ENCODE measurements at regions not wholly inside any gene's neighbourhood (a gene's known extent, or its start where the extent isn't known, plus 50 kb on each side); places are given as distances from the start of the nearest gene placed in this dataset.

- Histone ChIP-seq H3K9me3 (ENCODE audit: control insufficient read depth, insufficient read depth, low read length) (no peaks in the 10 kb centered on the region), H3K27me3 (ENCODE audit: control insufficient read depth, insufficient read depth, low read length) (no peaks in the 10 kb centered on the region), H3K4me3 (ENCODE audit: low read length) (no peak overlapping the region), H3K27ac (ENCODE audit: low read length) (no peak overlapping the region), H3K36me3 (ENCODE audit: control insufficient read depth, insufficient read depth, low read length) (no peaks in the 10 kb centered on the region), H3K4me1 (ENCODE audit: control insufficient read depth, insufficient read depth, low read length) (no peaks in the 10 kb centered on the region)
- DNase-seq (ENCODE audit: low read depth, low spot score) = no peak
- WGBS (ENCODE audit: insufficient coverage, insufficient read length) = no CpG with 5 or more reads among the region's 3 CpGs
Measured at GRCh38 chr5:8136271-8136670, 267.3 kb downstream of the MTRR start.

- H3K27ac ChIP-seq (ENCODE audit: low read length) = no peak overlapping the region
- no peaks in the 10 kb centered on the region for H3K4me1 ChIP-seq (ENCODE audit: control insufficient read depth, insufficient read depth, low read length)
- no CpG with 5 or more reads among the region's 2 CpGs for WGBS (ENCODE audit: insufficient coverage, insufficient read length)
- no peaks in the 10 kb centered on the region for H3K36me3 ChIP-seq (ENCODE audit: control insufficient read depth, insufficient read depth, low read length)
- no peak for DNase-seq (ENCODE audit: low read depth, low spot score)
- H3K4me3 ChIP-seq (ENCODE audit: low read length) = no peak overlapping the region
- H3K27me3 ChIP-seq (ENCODE audit: control insufficient read depth, insufficient read depth, low read length) = no peaks in the 10 kb centered on the region
- H3K9me3 ChIP-seq (ENCODE audit: control insufficient read depth, insufficient read depth, low read length) = no peaks in the 10 kb centered on the region
Measured at GRCh38 chr5:8137941-8138550, 269.1 kb downstream of the MTRR start.

- Histone ChIP-seq H3K4me1 (ENCODE audit: control insufficient read depth, insufficient read depth, low read length) (no peaks in the 10 kb centered on the region), H3K9me3 (ENCODE audit: control insufficient read depth, insufficient read depth, low read length) (no peaks in the 10 kb centered on the region), H3K27ac (ENCODE audit: low read length) (no peak overlapping the region), H3K27me3 (ENCODE audit: control insufficient read depth, insufficient read depth, low read length) (no peaks in the 10 kb centered on the region), H3K4me3 (ENCODE audit: low read length) (no peak overlapping the region), H3K36me3 (ENCODE audit: control insufficient read depth, insufficient read depth, low read length) (no peaks in the 10 kb centered on the region)
- DNase-seq (ENCODE audit: low read depth, low spot score) = no peak
- no CpG with 5 or more reads among the region's 5 CpGs for WGBS (ENCODE audit: insufficient coverage, insufficient read length)
Measured at GRCh38 chr5:8138884-8139283, 269.9 kb downstream of the MTRR start.

- Histone ChIP-seq H3K27ac (ENCODE audit: low read length) (no peak overlapping the region), H3K4me1 (ENCODE audit: control insufficient read depth, insufficient read depth, low read length) (no peaks in the 10 kb centered on the region), H3K27me3 (ENCODE audit: control insufficient read depth, insufficient read depth, low read length) (no peaks in the 10 kb centered on the region), H3K36me3 (ENCODE audit: control insufficient read depth, insufficient read depth, low read length) (no peaks in the 10 kb centered on the region), H3K9me3 (ENCODE audit: control insufficient read depth, insufficient read depth, low read length) (no peaks in the 10 kb centered on the region), H3K4me3 (ENCODE audit: low read length) (no peak overlapping the region)
- no CpG with 5 or more reads among the region's 1 CpG for WGBS (ENCODE audit: insufficient coverage, insufficient read length)
- no peak for DNase-seq (ENCODE audit: low read depth, low spot score)
Measured at GRCh38 chr5:8150791-8151190, 281.8 kb downstream of the MTRR start.

- Histone ChIP-seq H3K4me1 (ENCODE audit: control insufficient read depth, insufficient read depth, low read length) (no peaks in the 10 kb centered on the region), H3K9me3 (ENCODE audit: control insufficient read depth, insufficient read depth, low read length) (no peaks in the 10 kb centered on the region), H3K27ac (ENCODE audit: low read length) (no peak overlapping the region), H3K4me3 (ENCODE audit: low read length) (no peak overlapping the region), H3K27me3 (ENCODE audit: control insufficient read depth, insufficient read depth, low read length) (no peaks in the 10 kb centered on the region), H3K36me3 (ENCODE audit: control insufficient read depth, insufficient read depth, low read length) (no peaks in the 10 kb centered on the region)
- no peak for DNase-seq (ENCODE audit: low read depth, low spot score)
- no CpG with 5 or more reads among the region's 3 CpGs for WGBS (ENCODE audit: insufficient coverage, insufficient read length)
Measured at GRCh38 chr5:8156706-8157105, 287.8 kb downstream of the MTRR start.

- no CpG with 5 or more reads among the region's 7 CpGs for WGBS (ENCODE audit: insufficient coverage, insufficient read length)
- H3K36me3 ChIP-seq (ENCODE audit: control insufficient read depth, insufficient read depth, low read length) = no peaks in the 10 kb centered on the region
- DNase-seq (ENCODE audit: low read depth, low spot score) = no peak
- no peaks in the 10 kb centered on the region for H3K27me3 ChIP-seq (ENCODE audit: control insufficient read depth, insufficient read depth, low read length)
- H3K9me3 ChIP-seq (ENCODE audit: control insufficient read depth, insufficient read depth, low read length) = no peaks in the 10 kb centered on the region
- no peak overlapping the region for H3K4me3 ChIP-seq (ENCODE audit: low read length)
- no peaks in the 10 kb centered on the region for H3K4me1 ChIP-seq (ENCODE audit: control insufficient read depth, insufficient read depth, low read length)
- H3K27ac ChIP-seq (ENCODE audit: low read length) = no peak overlapping the region
Measured at GRCh38 chr5:8157320-8157822, 288.4 kb downstream of the MTRR start.

GRCh38 chr5:8176101-8176693 lies 307.2 kb downstream of the MTRR start:
- H3K27ac ChIP-seq (ENCODE audit: low read length) = no peak overlapping the region
- H3K4me1 ChIP-seq (ENCODE audit: control insufficient read depth, insufficient read depth, low read length) = no peaks in the 10 kb centered on the region; the same call in 1 of the 2 replicates
- H3K36me3 ChIP-seq (ENCODE audit: control insufficient read depth, insufficient read depth, low read length) = no peaks in the 10 kb centered on the region
- no peaks in the 10 kb centered on the region for H3K9me3 ChIP-seq (ENCODE audit: control insufficient read depth, insufficient read depth, low read length)
- no peak overlapping the region for H3K4me3 ChIP-seq (ENCODE audit: low read length)
- no peak for DNase-seq (ENCODE audit: low read depth, low spot score)
- H3K27me3 ChIP-seq (ENCODE audit: control insufficient read depth, insufficient read depth, low read length) = no peaks in the 10 kb centered on the region
- WGBS (ENCODE audit: insufficient coverage, insufficient read length) = no CpG with 5 or more reads among the region's 5 CpGs

GRCh38 chr5:8184455-8185063 lies 315.6 kb downstream of the MTRR start:
- no CpG with 5 or more reads among the region's 5 CpGs for WGBS (ENCODE audit: insufficient coverage, insufficient read length)
- Histone ChIP-seq H3K9me3 (ENCODE audit: control insufficient read depth, insufficient read depth, low read length) (no peaks in the 10 kb centered on the region), H3K27ac (ENCODE audit: low read length) (no peak overlapping the region), H3K27me3 (ENCODE audit: control insufficient read depth, insufficient read depth, low read length) (no peaks in the 10 kb centered on the region), H3K4me3 (ENCODE audit: low read length) (no peak overlapping the region), H3K36me3 (ENCODE audit: control insufficient read depth, insufficient read depth, low read length) (no peaks in the 10 kb centered on the region), H3K4me1 (ENCODE audit: control insufficient read depth, insufficient read depth, low read length) (no peaks in the 10 kb centered on the region; the same call in 1 of the 2 replicates)
- DNase-seq (ENCODE audit: low read depth, low spot score) = peak; percentile 52

GRCh38 chr5:8185852-8186251 lies 316.9 kb downstream of the MTRR start:
- DNase-seq (ENCODE audit: low read depth, low spot score) = no peak
- H3K36me3 ChIP-seq (ENCODE audit: control insufficient read depth, insufficient read depth, low read length) = no peaks in the 10 kb centered on the region
- no peaks in the 10 kb centered on the region for H3K9me3 ChIP-seq (ENCODE audit: control insufficient read depth, insufficient read depth, low read length)
- H3K27ac ChIP-seq (ENCODE audit: low read length) = no peak overlapping the region
- no peaks in the 10 kb centered on the region for H3K27me3 ChIP-seq (ENCODE audit: control insufficient read depth, insufficient read depth, low read length)
- no peak overlapping the region for H3K4me3 ChIP-seq (ENCODE audit: low read length)
- H3K4me1 ChIP-seq (ENCODE audit: control insufficient read depth, insufficient read depth, low read length) = no peaks in the 10 kb centered on the region
- no CpG with 5 or more reads among the region's 1 CpG for WGBS (ENCODE audit: insufficient coverage, insufficient read length)

- no peak for DNase-seq (ENCODE audit: low read depth, low spot score)
- Histone ChIP-seq H3K36me3 (ENCODE audit: control insufficient read depth, insufficient read depth, low read length) (no peaks in the 10 kb centered on the region), H3K4me3 (ENCODE audit: low read length) (no peak overlapping the region), H3K27me3 (ENCODE audit: control insufficient read depth, insufficient read depth, low read length) (no peaks in the 10 kb centered on the region), H3K4me1 (ENCODE audit: control insufficient read depth, insufficient read depth, low read length) (no peaks in the 10 kb centered on the region), H3K27ac (ENCODE audit: low read length) (no peak overlapping the region), H3K9me3 (ENCODE audit: control insufficient read depth, insufficient read depth, low read length) (no peaks in the 10 kb centered on the region)
- no CpG with 5 or more reads among the region's 6 CpGs for WGBS (ENCODE audit: insufficient coverage, insufficient read length)
Measured at GRCh38 chr5:8188874-8189565, 320.1 kb downstream of the MTRR start.

All from iPS DF 6.9 (cell line).